CD4-positive, alpha-beta T cell (primary cell): ENCODE measurements at regions not wholly inside any gene's neighbourhood (a gene's known extent, or its start where the extent isn't known, plus 50 kb on each side); places are given as distances from the start of the nearest gene placed in this dataset.

Experiments
- ATAC-seq: fragments of 200-7000 bp; cut with Tn5 transposase; one replicate; pipeline ENCODE4 v1.10.0; 2022; ENCODE audit warnings: mild to moderate bottlenecking; ENCODE audit not compliant: poor library complexity
- CTCF ChIA-PET: fragments of 350-600 bp; sonication (Branson Sonifier 250); formaldehyde crosslinking; loops from one replicate; lab custom pipeline; 2021; ENCODE audit warnings: antibody characterized with exemption, inconsistent platforms; lab: Charles Lee
- POLR2A ChIA-PET: fragments of 350-600 bp; sonication (Branson Sonifier 250); formaldehyde crosslinking; loops from one replicate; lab custom pipeline; 2021; ENCODE audit warnings: antibody characterized with exemption, inconsistent platforms; lab: Charles Lee
- DNase-seq, 14 experiments: peaks; one replicate each; pipeline ENCODE4 v3.0.0-alpha.2; 2013 to 2020; ENCODE audit warnings: mixed read lengths in 2 of 14
- H3K27ac ChIP-seq, 2 donors: one replicate each; pipeline versions ENCODE4 v1.5.1 to v1.7.0; 2013; ENCODE audit warnings: low read length in 2 of 2, low read depth in 1 of 2, mild to moderate bottlenecking in 1 of 2
- H3K27me3 ChIP-seq, 2 experiments: 1 replicate in 1 of 2; 2 replicates in 1 of 2; pipeline versions ENCODE4 v1.6.1 to v1.7.0; 2013; ENCODE audit warnings: low read length in 2 of 2, control low read depth in 1 of 2, mild to moderate bottlenecking in 1 of 2, moderate library complexity in 1 of 2; ENCODE audit not compliant: insufficient read depth in 2 of 2, control insufficient read depth in 1 of 2
- H3K36me3 ChIP-seq: one replicate; pipeline ENCODE4 v1.6.1; 2013; ENCODE audit warnings: low read length, control low read depth; ENCODE audit not compliant: insufficient read depth
- H3K4me1 ChIP-seq: one replicate; pipeline ENCODE4 v1.6.1; 2013; ENCODE audit warnings: low read length, control low read depth; ENCODE audit not compliant: insufficient read depth
- H3K4me3 ChIP-seq: one replicate; pipeline ENCODE4 v1.5.1; 2013; ENCODE audit warnings: mild to moderate bottlenecking, low read length, moderate library complexity
- H3K9me3 ChIP-seq, 2 experiments: 1 replicate in 1 of 2; 2 replicates in 1 of 2; pipeline versions ENCODE4 v1.6.1 to v1.7.0; 2013; ENCODE audit warnings: low read length in 2 of 2, mild to moderate bottlenecking in 2 of 2, control low read depth in 1 of 2, moderate library complexity in 1 of 2; ENCODE audit not compliant: control insufficient read depth in 1 of 2, insufficient read depth in 1 of 2
- H3K27ac Mint-ChIP-seq: one replicate; pipeline ENCODE4 v1.8.0; 2020; ENCODE audit warnings: mixed read lengths
- H3K27me3 Mint-ChIP-seq: one replicate; pipeline ENCODE4 v1.8.0; 2021; ENCODE audit warnings: mixed read lengths
- H3K36me3 Mint-ChIP-seq: one replicate; pipeline ENCODE4 v1.8.0; 2021; ENCODE audit warnings: low read depth, mixed read lengths
- H3K4me1 Mint-ChIP-seq: one replicate; pipeline ENCODE4 v1.8.0; 2021; ENCODE audit warnings: low read depth, mixed read lengths
- H3K4me3 Mint-ChIP-seq: one replicate; pipeline ENCODE4 v1.8.0; 2020; ENCODE audit warnings: mild to moderate bottlenecking, mixed read lengths
- H3K9me3 Mint-ChIP-seq: one replicate; pipeline ENCODE4 v1.8.0; 2020; ENCODE audit warnings: mixed read lengths
- CTCF ChIP-seq: fragments of 200-600 bp; IDR thresholded peaks from one replicate; pipeline ENCODE4 v1.8.0; 2022; ENCODE audit warnings: antibody characterized with exemption, mild to moderate bottlenecking
- intact Hi-C, 2 experiments: fragments of 100-400 bp; cut with DNase I in 1 of 2; cut with micrococcal nuclease in 1 of 2; formaldehyde crosslinking; loops; one replicate each; pipeline versions ENCODE4 v1.15.1 to v1.9.0; 2023 to 2025; cut with DNase I, micrococcal nuclease

GRCh38 chr22:49203091-49203858, 624.4 kb downstream of the BRD1 start:
- intact Hi-C loops, result no loop called here
- Mint-ChIP-seq H3K36me3 (no peaks in the 10 kb centered on the region), H3K27ac (no peak overlapping the region), H3K9me3 (no peaks in the 10 kb centered on the region), H3K4me3 (no peak overlapping the region), H3K27me3 (peaks cover 12% of the 10 kb centered on the region), H3K4me1 (no peaks in the 10 kb centered on the region)
- H3K4me3 ChIP-seq, result no peak overlapping the region
- DNase-seq (no peak), ATAC-seq (no peak)
- TF ChIP-seq CTCF, result no peak
- ChIA-PET POLR2A (no interaction called here), CTCF (no interaction called here)
- peaks cover 0 to 13% of the 10 kb centered on the region in 2 experiments for H3K9me3 ChIP-seq
- no peaks in the 10 kb centered on the region for H3K4me1 ChIP-seq
- no peak overlapping the region for H3K27ac ChIP-seq
- H3K27me3 ChIP-seq, result peaks cover 0 to 7% of the 10 kb centered on the region in 2 experiments
- no peaks in the 10 kb centered on the region for H3K36me3 ChIP-seq

- Histone ChIP-seq H3K36me3 (no peaks in the 10 kb centered on the region), H3K27ac (no peak overlapping the region), H3K27me3 (peaks cover 0 to 7% of the 10 kb centered on the region in 2 experiments), H3K4me3 (no peak overlapping the region), H3K9me3 (peaks cover 0 to 7% of the 10 kb centered on the region in 2 experiments), H3K4me1 (no peaks in the 10 kb centered on the region)
- Mint-ChIP-seq H3K27me3 (peaks cover 10% of the 10 kb centered on the region), H3K9me3 (no peaks in the 10 kb centered on the region), H3K36me3 (no peaks in the 10 kb centered on the region), H3K4me3 (no peak overlapping the region), H3K27ac (no peak overlapping the region), H3K4me1 (no peaks in the 10 kb centered on the region)
- ChIA-PET CTCF (no interaction called here), POLR2A (no interaction called here)
- no peak for ATAC-seq
- intact Hi-C loops, result no loop called here
- TF ChIP-seq CTCF, result no peak
- DNase-seq, result peak in 1 of 14 experiments; percentile 17
Measured at GRCh38 chr22:49202226-49202625, 625.4 kb downstream of the BRD1 start.

- Histone ChIP-seq H3K36me3 (no peaks in the 10 kb centered on the region), H3K4me1 (no peaks in the 10 kb centered on the region), H3K9me3 (peaks cover 0 to 7% of the 10 kb centered on the region in 2 experiments), H3K27ac (no peak overlapping the region), H3K4me3 (no peak overlapping the region), H3K27me3 (peaks cover 0 to 7% of the 10 kb centered on the region in 2 experiments)
- peaks cover 6% of the 10 kb centered on the region for H3K27me3 Mint-ChIP-seq
- H3K9me3 Mint-ChIP-seq, result no peaks in the 10 kb centered on the region
- H3K36me3 Mint-ChIP-seq, result no peaks in the 10 kb centered on the region
- no peaks in the 10 kb centered on the region for H3K4me1 Mint-ChIP-seq
- no peak for TF ChIP-seq CTCF
- DNase-seq (peak in 1 of 14 experiments; percentile 15), ATAC-seq (no peak)
- no peak overlapping the region for H3K27ac Mint-ChIP-seq
- ChIA-PET CTCF (no interaction called here), POLR2A (no interaction called here)
- intact Hi-C loops, result no loop called here
- H3K4me3 Mint-ChIP-seq, result no peak overlapping the region
Measured at GRCh38 chr22:49201046-49201970, 626.4 kb downstream of the BRD1 start.
